GM19043 (cell line): ENCODE measurements at regions not wholly inside any gene's neighbourhood (a gene's known extent, or its start where the extent isn't known, plus 50 kb on each side); places are given as distances from the start of the nearest gene placed in this dataset.
"Not testable (repeated sequence)": the region's sequence is repeated elsewhere in the genome, so short reads cannot be mapped to it uniquely, and the experiment has no call there.

Experiments used
- ATAC-seq: cut with Tn5 transposase; IDR thresholded peaks from one replicate; pipeline ENCODE4 v1.9.1; 2021; ENCODE audit warnings: low read depth; ENCODE audit not compliant: unreplicated experiment

DNA sequence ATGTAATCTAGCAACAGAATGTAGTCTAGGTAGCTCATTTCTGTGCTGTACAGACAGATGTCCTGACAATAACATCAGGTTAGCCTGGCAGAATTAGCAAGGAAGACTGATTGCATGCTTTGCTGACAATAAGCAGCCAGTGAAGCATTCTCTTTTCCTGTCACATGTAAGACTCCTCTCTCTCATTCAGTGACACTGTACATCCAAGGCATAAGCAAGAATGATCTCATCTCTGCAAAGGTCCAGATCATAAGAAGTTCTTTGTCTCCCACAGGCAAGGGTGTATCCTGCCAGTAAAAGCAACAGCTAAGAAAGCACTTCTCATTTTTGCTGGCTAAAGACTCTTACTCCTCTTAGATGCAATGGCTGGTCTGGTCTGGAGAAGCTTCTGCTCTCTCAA, 861.8 kb downstream of the TAF11L14 start:
- no peak for ATAC-seq

DNA sequence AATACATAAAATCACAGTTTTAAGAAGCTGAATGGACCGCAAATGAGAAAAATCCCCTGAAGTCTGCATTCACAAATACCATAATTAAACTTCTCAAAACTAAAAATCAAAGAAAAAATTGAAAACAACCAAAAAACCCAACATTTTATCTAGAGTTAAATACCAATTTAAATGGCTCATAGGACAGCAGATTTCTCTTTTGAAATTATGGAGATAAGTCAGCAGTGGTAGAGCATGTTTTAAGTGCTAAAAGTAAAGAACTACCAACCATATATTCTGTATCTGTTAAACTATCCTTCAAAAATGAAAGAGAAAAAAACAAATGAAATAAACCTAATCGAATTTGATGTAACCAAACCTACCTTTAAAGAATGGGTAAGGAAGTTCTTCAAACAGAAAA, 862.8 kb downstream of the TAF11L14 start:
- no peak for ATAC-seq

DNA sequence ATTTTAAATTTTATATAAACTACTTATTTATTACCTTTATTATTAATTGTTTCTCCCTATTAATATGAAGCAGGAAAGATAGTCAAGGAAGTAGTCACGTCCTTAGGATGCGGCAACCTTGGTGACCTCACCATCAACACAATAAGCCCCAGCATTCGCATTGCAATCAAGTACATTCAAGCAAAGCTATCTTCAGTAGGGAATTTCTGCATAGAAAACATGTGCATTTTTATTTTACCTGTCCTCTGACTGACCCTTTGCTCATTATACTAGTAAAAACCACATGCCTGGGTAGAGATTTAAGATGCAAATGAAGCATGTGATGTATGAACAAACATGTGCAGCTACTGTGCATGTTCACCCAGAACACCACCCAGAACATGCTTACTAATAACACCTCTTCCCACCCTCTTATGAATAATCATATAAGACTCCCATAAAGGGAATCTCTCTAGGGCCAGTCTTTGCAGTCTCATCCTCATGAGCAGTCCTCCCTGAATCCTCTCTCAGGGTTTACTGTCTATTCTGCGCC, 869.6 kb downstream of the TAF11L14 start:
- no peak for ATAC-seq

DNA sequence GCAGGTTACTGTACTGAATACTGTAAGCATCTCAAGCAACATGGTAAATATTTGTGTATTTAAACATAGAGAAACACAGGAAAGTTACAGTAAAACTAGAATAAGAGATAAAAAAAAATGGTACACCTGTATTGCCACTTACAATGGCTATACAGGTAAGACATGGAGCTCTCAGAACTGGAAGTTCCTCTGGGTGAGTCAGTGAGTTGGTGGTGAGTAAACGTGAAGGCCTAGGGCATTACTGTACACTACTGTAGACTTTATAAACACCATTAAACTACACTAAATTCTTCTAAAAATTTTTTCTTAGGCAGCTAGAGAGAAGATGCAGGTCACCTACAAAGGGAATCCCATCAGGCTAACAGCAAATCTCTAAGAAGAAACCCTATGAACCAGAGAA, 872.9 kb downstream of the TAF11L14 start:
- no peak for ATAC-seq

DNA sequence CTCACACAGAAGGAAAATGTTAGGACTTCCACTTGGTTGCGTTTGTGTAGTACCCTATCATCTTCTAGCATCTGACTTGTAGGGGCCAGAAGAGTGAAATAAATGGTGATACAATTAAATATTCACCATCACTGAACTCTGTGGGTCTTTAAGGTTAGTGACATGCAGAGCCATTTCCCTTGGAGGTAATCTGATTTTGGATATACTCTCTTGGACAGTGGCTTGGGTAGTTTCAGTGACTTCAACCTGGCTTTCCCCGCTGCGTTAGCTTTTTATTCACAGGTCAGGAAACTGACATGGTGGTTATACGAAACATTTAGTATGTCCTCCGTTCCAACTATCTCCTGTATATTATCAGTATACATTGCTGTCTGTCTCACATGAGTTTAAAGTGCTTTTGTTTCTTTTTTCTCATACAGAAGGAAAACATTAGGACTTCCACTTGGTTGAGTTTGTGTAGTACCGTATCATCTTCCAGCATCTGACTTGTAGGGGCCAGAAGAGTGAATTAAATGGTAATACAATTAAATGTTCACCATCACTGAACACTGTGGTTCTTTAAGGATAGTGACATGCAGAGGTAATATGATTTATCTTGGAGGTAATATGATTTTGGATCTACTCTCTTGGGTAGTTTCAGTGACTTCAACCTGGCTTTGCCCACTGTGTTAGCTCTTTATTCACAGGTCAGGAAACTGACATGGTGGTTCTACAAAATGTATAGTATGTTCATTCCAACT, 883.6 kb downstream of the TAF11L14 start:
- no peak for ATAC-seq

DNA sequence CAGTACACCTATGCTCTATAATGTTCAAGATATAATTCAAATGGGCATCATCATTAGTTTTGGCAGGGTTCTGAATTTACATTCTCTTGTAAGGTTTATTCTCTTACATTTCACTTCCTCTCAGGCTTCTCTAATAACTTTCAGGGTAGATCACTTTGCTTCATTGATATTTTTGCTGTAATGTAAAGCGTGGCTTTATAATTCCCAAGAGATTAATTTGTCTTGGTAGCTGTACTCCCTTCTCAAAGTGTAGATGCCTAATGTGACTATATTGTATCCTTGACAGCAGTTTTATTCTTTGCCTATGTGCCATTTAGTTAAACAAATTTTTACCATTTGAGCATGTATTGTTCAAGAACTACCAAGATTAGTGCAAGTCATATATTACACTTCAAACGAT, 889.1 kb downstream of the TAF11L14 start:
- no peak for ATAC-seq

DNA sequence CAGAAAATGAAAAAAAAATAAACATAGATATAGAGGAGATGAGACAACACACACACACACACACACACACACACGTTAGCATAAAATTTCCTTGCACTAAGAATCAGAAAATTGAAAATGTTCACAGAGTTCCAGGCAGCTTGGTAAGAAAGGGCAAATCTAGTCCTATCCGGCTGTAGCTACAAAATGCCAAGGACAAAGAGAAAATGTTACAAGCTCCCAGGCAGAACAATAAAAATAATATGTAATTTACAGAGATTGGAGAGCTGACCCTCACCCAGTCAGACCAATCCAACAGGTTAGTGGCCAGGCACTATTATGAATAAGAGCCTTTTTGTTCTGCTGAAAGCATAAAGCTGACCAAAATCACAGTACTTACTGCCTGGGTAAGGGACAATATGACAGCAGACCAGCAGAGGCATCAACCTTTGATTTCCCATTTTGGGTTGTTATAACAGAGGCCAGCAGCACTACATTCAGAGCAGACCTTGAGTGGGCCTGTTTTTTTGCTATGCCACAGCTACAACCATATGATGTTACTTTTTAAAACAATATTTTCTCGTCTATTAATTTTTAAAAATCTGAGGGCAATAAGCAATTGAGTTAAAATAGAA, 892.6 kb downstream of the TAF11L14 start:
- no peak for ATAC-seq

DNA sequence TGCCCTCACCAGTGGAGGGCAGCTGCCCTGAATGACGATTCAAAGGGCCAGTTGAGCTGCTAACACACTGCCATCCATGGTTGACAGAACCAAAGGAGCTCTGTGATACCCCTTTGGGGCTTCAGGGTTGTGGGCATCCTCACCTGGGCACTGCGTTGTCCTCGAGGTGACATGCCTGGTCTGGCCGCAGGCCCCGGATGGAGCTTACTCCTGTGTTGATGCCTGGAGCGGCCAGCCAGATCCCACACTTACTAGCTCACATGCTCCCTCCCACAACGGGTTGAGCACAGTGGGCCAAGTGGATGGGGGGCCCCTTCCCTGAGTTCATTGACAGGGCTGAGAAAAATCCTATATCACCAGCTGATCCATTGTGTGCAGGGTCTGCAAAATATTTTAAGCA, 898.9 kb downstream of the TAF11L14 start:
- no peak for ATAC-seq

DNA sequence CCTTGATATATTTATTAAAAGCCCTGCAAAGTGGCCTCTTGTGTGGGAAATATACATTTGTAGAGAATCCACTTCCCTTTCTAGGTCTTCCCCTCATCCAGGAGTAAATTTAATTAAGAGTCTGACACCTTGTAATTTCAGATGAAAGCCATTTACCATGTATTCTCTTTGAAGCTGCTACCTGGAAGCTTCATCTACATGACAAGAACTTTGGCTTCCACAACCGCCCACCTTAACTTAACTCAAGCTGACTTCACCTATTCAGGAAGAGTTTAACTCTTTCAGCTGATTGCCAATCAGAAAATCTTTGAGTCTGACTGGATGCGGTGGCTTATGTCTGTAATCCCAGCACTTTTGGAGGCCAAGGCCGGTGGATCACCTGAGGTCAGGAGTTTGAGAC, 899.9 kb downstream of the TAF11L14 start:
- no peak for ATAC-seq

DNA sequence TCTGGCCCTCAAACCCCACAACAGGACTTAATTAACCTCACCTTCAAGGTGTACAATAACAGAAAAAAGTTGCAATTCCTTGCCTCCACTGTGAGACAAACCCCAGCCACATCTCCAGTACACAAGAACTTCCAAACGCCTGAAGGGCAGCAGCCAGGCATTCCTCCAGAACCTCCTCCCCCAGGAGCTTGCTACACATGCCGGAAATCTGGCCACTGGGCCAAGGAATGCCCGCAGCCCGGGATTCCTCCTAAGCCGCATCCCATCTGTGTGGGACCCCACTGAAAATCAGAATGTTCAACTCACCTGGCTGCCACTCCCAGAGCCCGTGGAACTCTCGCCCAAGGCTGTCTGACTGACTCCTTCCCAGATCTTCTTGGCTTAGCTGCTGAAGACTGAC, 901.5 kb downstream of the TAF11L14 start:
- not testable (repeated sequence) for ATAC-seq

DNA sequence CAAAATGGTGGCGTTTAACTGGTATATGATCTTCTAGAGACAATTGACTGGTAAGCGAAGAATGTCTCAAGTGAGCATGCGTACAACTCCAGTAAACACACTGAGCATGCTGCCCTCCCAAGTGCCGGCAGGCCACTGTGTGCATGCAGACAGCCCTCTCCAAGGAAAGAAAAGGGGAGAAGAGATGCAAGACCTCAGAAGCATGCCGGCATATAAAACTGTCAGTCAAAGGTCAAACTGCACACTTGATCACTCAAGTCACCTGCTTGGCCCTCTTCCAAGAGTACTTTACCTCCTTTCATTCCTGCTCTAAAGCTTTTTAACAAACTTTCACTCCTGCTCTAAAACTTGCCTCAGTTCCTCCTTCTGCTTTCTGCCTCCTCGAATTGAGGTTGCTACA, 910.2 kb downstream of the TAF11L14 start:
- ATAC-seq: no peak

DNA sequence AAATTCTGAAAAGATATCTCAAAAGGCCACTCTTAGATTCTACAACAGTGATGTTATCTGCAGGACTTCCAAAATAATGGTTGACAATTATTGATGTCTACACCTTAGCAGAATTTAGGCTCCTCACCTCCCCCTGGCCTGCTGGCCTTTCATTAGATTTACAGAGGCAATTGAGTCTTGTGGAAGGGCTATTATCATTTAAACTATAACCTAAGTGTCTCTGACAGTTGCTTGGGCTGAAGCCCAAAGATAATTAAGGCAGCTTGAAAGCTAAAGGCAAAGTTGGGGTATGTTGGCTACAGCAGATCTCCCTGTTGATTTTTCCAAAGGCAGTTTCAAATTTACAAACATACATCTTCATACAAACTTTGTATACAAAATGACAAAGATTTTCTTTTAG, 912.3 kb downstream of the TAF11L14 start:
- no peak for ATAC-seq

DNA sequence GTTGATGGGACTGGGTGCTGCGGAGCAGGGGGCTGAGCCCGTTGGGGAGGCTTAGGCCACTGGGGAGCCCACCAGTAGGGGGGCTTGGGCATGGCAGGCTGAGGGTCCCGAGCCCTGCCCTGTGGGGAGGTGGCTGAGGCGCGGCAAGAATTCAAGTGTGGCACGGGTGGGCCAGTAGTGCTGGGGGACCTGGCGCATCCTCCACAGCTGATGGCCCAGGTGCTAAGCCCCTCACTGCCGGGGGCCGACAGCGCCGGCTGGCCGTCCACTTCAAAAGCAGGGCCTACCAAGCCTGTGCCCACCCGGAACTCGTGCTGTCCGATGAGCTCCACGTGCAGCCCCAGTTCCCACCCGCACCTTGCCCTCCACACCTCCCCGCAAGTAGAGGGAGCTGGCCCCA, 917.5 kb downstream of the TAF11L14 start:
- ATAC-seq: no peak

DNA sequence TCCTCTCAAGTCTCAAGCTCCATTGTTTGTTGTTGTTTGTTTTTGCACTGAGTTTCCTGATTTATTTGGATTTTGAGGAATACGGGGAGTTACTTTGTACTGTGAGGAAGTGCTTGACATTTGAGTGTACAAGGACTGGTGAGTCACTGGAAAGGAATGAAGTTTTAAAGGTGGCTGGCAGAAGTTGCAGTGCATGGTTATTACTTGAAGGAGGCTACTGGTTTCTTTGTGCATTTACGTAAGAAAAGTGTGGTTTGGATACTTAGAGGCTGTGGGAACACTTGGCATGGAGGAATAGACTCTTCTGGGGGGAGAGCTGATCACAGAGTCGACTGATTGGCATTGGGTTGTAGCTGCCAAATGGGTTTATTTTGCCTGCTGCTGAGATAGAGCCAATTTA, 919.0 kb downstream of the TAF11L14 start:
- no peak for ATAC-seq

DNA sequence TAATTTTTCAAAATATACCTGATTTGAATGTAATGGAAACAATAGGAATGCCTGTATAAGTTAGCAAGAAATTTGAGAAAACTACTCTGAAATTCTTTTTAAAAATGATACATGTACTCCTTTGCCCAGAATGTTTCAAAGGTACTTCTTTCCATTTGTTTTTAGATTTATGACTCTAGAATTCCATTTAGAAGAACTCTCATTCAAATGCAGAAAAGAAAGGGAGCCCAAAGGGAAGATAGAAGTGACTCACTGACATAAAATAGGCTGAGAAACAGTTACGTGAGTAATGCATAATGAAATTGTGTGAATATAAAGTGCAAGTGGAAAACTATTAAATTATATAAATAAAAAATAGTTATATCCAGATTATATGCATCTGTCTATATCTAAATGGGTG, 926.3 kb downstream of the TAF11L14 start:
- ATAC-seq: no peak

DNA sequence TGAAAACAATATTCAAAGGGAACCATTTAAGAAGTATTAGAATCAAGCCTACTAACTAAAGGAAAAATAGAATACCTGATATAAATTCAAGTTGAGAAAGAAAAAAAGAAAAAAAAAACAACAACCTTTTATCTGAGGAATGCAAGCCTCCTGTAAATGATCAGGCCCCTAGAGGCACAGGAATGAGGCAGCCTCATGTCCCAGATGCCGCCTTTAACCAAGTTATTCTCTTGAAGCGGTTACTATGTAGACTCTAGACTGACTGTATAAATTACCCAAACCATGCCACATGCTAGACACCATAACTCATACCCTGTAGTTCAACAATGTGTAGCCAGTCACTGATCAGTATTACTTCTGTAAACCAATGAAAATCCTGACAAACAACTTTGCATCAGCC, 929.6 kb downstream of the TAF11L14 start:
- ATAC-seq: no peak

DNA sequence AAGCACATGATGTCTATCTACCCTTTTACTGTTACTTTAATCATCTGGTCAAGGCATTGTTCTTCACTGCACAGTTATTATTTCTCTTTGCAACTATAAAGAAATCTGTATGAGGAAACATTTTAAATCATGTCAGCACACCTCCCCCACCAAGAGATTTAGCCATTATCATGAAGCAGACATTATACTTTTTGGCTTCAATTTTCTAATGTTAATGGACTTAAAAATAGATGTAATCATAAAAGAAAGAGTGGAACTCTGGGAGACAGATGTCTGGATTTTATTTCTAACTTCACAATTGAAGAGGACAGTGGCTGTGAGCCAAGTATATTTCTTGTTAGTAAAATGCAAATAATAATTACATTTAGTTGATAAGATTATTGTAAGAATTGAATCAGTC, 932.4 kb downstream of the TAF11L14 start:
- ATAC-seq: no peak

DNA sequence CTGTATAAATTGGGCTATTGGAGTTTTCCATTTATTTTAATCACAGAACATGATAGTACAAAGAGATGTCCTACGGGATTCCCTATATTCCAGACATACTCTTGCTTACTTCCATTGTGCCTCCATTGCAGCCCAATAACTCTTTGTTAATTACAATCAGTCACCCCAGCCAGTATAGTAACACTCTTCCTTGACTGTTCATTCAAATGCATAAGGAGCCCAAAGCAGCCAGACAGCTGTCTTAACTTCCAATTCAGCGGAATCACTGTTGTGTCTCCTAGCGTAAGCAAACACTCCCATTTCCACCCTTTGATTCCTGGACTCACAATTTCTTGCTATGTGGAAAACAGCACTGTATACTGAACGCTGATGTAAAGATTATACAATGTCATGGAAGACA, 942.3 kb downstream of the TAF11L14 start:
- no peak for ATAC-seq

DNA sequence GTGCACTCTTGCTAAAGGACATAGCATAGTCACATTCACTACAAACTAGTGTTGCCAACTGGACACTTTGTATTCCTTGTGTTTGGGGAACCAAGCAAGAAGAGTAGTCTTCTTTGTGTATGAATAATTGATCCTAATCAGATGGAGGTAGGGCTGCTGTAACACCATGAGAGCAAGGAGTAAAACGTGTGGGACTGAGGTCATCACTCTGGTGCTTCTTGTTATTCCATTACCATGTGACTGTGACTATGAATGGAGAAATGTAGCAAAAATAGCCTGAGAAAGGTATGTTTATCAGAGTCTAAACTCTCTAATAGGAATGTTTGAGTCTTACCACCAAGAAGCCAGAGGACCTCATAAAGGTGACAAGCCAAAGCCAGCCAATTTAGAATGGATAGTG, 966.9 kb downstream of the TAF11L14 start:
- no peak for ATAC-seq

DNA sequence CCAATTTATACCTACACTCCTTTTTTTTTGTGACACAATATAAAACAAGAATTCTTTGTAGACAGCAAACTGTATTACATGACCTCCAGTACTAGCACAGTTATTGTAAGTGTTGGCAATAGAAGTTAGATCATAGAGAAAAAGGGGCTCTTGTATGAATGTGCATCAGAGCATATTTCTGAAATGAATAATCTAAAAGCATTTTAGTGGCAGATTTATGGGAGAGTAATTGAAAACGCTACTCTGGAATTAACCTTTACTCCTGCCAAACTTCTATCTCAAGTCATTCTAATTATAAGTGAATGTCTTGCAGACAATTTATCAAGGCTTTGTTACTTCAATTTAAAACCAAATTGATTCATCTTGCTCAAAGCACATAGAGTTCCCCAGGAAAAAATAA, 968.1 kb downstream of the TAF11L14 start:
- ATAC-seq: no peak

DNA sequence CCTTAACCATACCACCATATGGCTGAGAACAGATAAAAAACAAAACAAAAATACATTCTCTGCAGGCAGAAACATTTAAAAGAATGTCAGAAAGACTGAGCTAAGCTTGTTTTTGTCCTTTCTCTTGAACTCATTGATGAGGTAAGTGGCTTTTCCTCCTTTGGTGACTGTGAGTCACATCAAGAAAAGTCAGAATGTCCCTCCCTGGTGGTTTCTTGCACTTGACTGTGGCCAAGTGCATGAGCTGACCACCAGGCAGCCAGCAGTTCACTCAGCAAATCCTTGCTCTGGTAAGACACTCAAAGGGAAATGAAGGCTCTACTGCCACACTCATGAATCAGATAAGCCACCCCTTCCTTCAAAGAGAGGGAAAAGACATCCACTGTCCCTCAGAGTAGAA, 970.9 kb downstream of the TAF11L14 start:
- ATAC-seq: no peak

DNA sequence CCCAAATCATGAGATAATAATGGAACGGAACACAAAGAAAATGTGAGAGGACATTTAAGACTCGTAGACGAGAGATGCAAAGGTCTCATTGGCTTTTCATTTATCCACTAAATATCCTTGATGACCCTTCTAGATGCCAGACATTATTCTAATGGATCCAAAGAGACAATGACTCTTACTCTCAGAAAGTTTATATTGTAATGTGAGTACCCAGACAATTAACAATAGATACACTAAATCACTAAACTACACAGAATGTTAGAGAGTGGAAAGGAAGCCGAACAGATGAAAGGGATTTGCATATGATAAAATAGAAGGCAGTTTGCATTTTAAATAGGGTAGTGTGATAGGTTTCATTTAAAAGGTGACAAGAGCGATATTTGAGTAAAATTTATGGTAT, 973.3 kb downstream of the TAF11L14 start:
- ATAC-seq: no peak
